A673 (cell line): ENCODE measurements at regions not wholly inside any gene's neighbourhood (a gene's known extent, or its start where the extent isn't known, plus 50 kb on each side); places are given as distances from the start of the nearest gene placed in this dataset.

Experiments used
- EZH2 ChIP-seq: fragments of 200-600 bp; sonication (generic); IDR thresholded peaks from 2 replicates; pipeline ENCODE4 v1.6.1; 2017; ENCODE audit warnings: borderline replicate concordance, low read depth, mild to moderate bottlenecking, mixed read lengths, antibody characterized with exemption, low read length; ENCODE audit not compliant: poor library complexity, severe bottlenecking
- TF ChIP-seq, protein P1 (sequence below): fragments of 300-800, 200-600 bp; sonication (generic); conservative IDR thresholded peaks from 2 replicates; pipeline ENCODE4 v1.5.1; 2017; ENCODE audit warnings: low read depth, mild to moderate bottlenecking, antibody characterized with exemption, low read length, moderate library complexity, mixed read lengths

GRCh38 chr10:21020545-21020944, 123.4 kb upstream of the NEBL start:
- no peak for TF ChIP-seq EZH2
- TF ChIP-seq, protein P1, sequence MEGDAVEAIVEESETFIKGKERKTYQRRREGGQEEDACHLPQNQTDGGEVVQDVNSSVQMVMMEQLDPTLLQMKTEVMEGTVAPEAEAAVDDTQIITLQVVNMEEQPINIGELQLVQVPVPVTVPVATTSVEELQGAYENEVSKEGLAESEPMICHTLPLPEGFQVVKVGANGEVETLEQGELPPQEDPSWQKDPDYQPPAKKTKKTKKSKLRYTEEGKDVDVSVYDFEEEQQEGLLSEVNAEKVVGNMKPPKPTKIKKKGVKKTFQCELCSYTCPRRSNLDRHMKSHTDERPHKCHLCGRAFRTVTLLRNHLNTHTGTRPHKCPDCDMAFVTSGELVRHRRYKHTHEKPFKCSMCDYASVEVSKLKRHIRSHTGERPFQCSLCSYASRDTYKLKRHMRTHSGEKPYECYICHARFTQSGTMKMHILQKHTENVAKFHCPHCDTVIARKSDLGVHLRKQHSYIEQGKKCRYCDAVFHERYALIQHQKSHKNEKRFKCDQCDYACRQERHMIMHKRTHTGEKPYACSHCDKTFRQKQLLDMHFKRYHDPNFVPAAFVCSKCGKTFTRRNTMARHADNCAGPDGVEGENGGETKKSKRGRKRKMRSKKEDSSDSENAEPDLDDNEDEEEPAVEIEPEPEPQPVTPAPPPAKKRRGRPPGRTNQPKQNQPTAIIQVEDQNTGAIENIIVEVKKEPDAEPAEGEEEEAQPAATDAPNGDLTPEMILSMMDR: peak; percentile 75
